ENCODE measurements at regions not wholly inside any gene's neighbourhood (a gene's known extent, or its start where the extent isn't known, plus 50 kb on each side); places are given as distances from the start of the nearest gene placed in this dataset.

GRCh38 chr6:141229296-141229695 is 903.4 kb upstream of the GJE1 start:
- TF ChIP-seq CTCF (IDR thresholded peaks at IDR 0.05; ENCODE audit: insufficient read depth, low read depth, low read length) (no peak), EZH2 (IDR thresholded peaks at IDR 0.05; ENCODE audit: insufficient read depth, low read length) (no peak)
